Heart right ventricle (tissue), 16 donors: ENCODE measurements at regions not wholly inside any gene's neighbourhood (a gene's known extent, or its start where the extent isn't known, plus 50 kb on each side); places are given as distances from the start of the nearest gene placed in this dataset.

Source experiments
- ATAC-seq, 8 donors: fragments of 200-7000 bp; cut with Tn5 transposase; one replicate each; pipeline ENCODE4 v1.9.1; 2020; ENCODE audit warnings: mild to moderate bottlenecking in 8 of 8, moderate library complexity in 8 of 8, moderate number of reproducible peaks in 1 of 8
- DNase-seq, 2 donors: peaks; one replicate each; pipeline ENCODE4 v3.0.0-alpha.2; 2020
- H3K27ac ChIP-seq, 10 donors: fragments of 200-600 bp; sonication (generic) in 2 of 10; one replicate each; pipeline versions ENCODE4 v1.5.0 to v1.8.0; 2020 to 2022; ENCODE audit warnings: mild to moderate bottlenecking in 3 of 10
- H3K27me3 ChIP-seq, 7 donors: fragments of 200-600 bp; one replicate each; pipeline ENCODE4 v1.8.0; 2021 to 2022; ENCODE audit warnings: mild to moderate bottlenecking in 2 of 7
- H3K36me3 ChIP-seq, 9 donors: fragments of 200-600 bp; sonication (generic) in 1 of 9; one replicate each; pipeline versions ENCODE4 v1.5.0 to v1.8.0; 2020 to 2022; ENCODE audit warnings: mild to moderate bottlenecking in 2 of 9
- H3K4me1 ChIP-seq, 9 donors: fragments of 200-600 bp; sonication (generic) in 1 of 9; one replicate each; pipeline versions ENCODE4 v1.5.0 to v1.8.0; 2020 to 2022; ENCODE audit warnings: mild to moderate bottlenecking in 4 of 9
- H3K4me3 ChIP-seq, 10 donors: fragments of 200-600 bp; sonication (generic) in 2 of 10; one replicate each; pipeline versions ENCODE4 v1.5.0 to v1.8.0; 2020 to 2022; ENCODE audit warnings: mild to moderate bottlenecking in 7 of 10, moderate library complexity in 2 of 10
- H3K9me3 ChIP-seq, 11 donors: fragments of 200-600 bp in 10 of 11; sonication (generic) in 2 of 11; one replicate each; pipeline versions ENCODE4 v1.5.0 to v1.8.0; 2013 to 2022; ENCODE audit warnings: mild to moderate bottlenecking in 2 of 11, control low read depth in 1 of 11, moderate library complexity in 1 of 11
- WGBS, 2 donors: extraction: QIAGEN DNeasy Blood & Tissue Kit; methylation state at CpG; one replicate each; pipeline ENCODE4 v1.1.7; 2013; ENCODE audit warnings: inconsistent platforms in 1 of 2; 5-methylcytosine and 5-hydroxymethylcytosine counted together
- intact Hi-C, 10 donors: fragments of 100-400 bp; cut with DNase I; formaldehyde crosslinking; loops; one replicate each; pipeline versions ENCODE4 v1.11.1 to v1.14.2; 2022
- TF ChIP-seq, protein P1 (sequence below), 9 donors: fragments of 200-600 bp; sonication (generic) in 2 of 9; IDR thresholded peaks; one replicate each; pipeline versions ENCODE4 v1.5.0 to v1.8.0; 2021 to 2022; ENCODE audit warnings: antibody characterized with exemption in 9 of 9, mild to moderate bottlenecking in 5 of 9, moderate library complexity in 1 of 9
- donor health status: Arrhythmogenic right ventricular cardiomyopathy.
- donor health status: ischemic (EF 13 %, LVEDD 7.1; RV severe dilation, severe dysfunction).
- donor health status: healthy with polysubstance abuse.
- donor health status: DM: no; HTN: yes; CAD: no.
- donor health status: DM: no; HTN: no; CAD: no.
- donor health status: ischemic (EF 25% LVEDD 6.9; RV normal size, moderate dysfunction).
- donor health status: ischemic (EF 25% LVEDD 5.7; RV mildly dilated, moderate dysfunction).
- donor health status: healthy.
- donor health status: DM: yes; HTN: yes; CAD: no.
- donor health status: Ischemic cardiomyopathy.
- donor health status: ischemic (EF 35%, LVEDD 5.7; RV mildly dilated, moderate dysfunction).
- donor health status: nonischemic (EF 11% LVEDD 7.7; RV severe dilation, severe dysfunction).
- donor health status: DM: yes; HTN: yes; CAD: no.
- donor health status: PGD.
- donor health status: ischemic (EF 29% LVEDD 5.4; RV normal size, mild dysfunction).
- donor health status: nonischemic (EF 23%, LVEDD 6.1; RV moderate dilation, normal function).

DNA sequence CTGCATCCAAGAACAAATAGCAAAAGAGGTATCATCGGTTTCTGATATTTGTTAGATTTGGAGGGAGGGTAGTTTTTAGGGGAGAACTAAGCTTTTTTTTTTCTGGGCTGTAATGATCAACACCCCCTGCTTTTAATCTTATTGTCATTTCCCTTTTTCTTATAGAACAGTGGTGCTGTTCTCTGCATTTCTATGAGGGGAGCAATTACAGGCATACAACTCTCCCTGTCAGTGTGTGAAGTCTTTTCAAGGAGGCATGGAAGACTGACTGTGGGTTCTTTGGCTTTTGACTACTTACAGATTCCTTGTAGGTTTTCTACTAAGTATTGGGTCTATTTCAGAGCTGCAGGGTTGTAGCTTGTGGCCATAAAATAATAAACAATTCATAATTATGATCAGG lies 632.3 kb downstream of the TFAP2B start:
- H3K27ac ChIP-seq = no peak overlapping the region
- no peaks in the 10 kb centered on the region for H3K27me3 ChIP-seq
- no peak overlapping the region for H3K4me3 ChIP-seq
- no peak for ATAC-seq
- TF ChIP-seq, protein P1, sequence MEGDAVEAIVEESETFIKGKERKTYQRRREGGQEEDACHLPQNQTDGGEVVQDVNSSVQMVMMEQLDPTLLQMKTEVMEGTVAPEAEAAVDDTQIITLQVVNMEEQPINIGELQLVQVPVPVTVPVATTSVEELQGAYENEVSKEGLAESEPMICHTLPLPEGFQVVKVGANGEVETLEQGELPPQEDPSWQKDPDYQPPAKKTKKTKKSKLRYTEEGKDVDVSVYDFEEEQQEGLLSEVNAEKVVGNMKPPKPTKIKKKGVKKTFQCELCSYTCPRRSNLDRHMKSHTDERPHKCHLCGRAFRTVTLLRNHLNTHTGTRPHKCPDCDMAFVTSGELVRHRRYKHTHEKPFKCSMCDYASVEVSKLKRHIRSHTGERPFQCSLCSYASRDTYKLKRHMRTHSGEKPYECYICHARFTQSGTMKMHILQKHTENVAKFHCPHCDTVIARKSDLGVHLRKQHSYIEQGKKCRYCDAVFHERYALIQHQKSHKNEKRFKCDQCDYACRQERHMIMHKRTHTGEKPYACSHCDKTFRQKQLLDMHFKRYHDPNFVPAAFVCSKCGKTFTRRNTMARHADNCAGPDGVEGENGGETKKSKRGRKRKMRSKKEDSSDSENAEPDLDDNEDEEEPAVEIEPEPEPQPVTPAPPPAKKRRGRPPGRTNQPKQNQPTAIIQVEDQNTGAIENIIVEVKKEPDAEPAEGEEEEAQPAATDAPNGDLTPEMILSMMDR (IDR thresholded peaks at IDR 0.05) = no peak
- intact Hi-C loops = loop anchor here in 1 of 10 donors (10.0 kb wide), 1 partner anchor 546 kb away; no protein-coding TSS in a partner anchor
- H3K9me3 ChIP-seq = no peaks in the 10 kb centered on the region
- H3K4me1 ChIP-seq = no peaks in the 10 kb centered on the region
- DNase-seq = no peak
- 78 to 85% methylated on average over 1 of the region's 1 CpG for WGBS, 2 donors
- no peaks in the 10 kb centered on the region for H3K36me3 ChIP-seq

GRCh38 chr6:51456282-51456681 lies 631.1 kb downstream of the PKHD1 start:
- DNase-seq = no peak
- TF ChIP-seq, protein P1 (IDR thresholded peaks at IDR 0.05) = no peak

GRCh38 chr6:51459958-51460357 lies 627.5 kb downstream of the PKHD1 start:
- ATAC-seq = no peak
- no peak for DNase-seq
- Histone ChIP-seq H3K36me3 (no peaks in the 10 kb centered on the region), H3K4me3 (no peak overlapping the region), H3K27ac (no peak overlapping the region), H3K9me3 (no peaks in the 10 kb centered on the region), H3K27me3 (no peaks in the 10 kb centered on the region), H3K4me1 (no peaks in the 10 kb centered on the region)
- TF ChIP-seq, protein P1 (IDR thresholded peaks at IDR 0.05) = no peak
- 47 to 49% methylated on average over 2 of the region's 2 CpGs for WGBS, 2 donors
- intact Hi-C loops = loop anchor here in 1 of 10 donors (10.0 kb wide), 1 partner anchor 555 kb away; no protein-coding TSS in a partner anchor

More at GRCh38 chr6:51456282-51456681, 631.1 kb downstream of the PKHD1 start:
- no peak for ATAC-seq
- Histone ChIP-seq H3K9me3 (no peaks in the 10 kb centered on the region), H3K27ac (no peak overlapping the region), H3K36me3 (no peaks in the 10 kb centered on the region), H3K4me1 (no peaks in the 10 kb centered on the region), H3K4me3 (no peak overlapping the region), H3K27me3 (no peaks in the 10 kb centered on the region)
- intact Hi-C loops = loop anchor here in 1 of 10 donors (10.0 kb wide), 1 partner anchor 551 kb away; no protein-coding TSS in a partner anchor

GRCh38 chr6:51462896-51463295 lies 624.5 kb downstream of the PKHD1 start:
- Histone ChIP-seq H3K4me1 (no peaks in the 10 kb centered on the region), H3K4me3 (no peak overlapping the region), H3K27me3 (peaks cover 0 to 6% (median 0%) of the 10 kb centered on the region in 7 donors), H3K27ac (no peak overlapping the region), H3K36me3 (no peaks in the 10 kb centered on the region), H3K9me3 (no peaks in the 10 kb centered on the region)
- no peak for DNase-seq
- no peak for ATAC-seq
- TF ChIP-seq, protein P1 (IDR thresholded peaks at IDR 0.05) = no peak
- intact Hi-C loops = no loop called here
